ENCODE measurements at regions not wholly inside any gene's neighbourhood (a gene's known extent, or its start where the extent isn't known, plus 50 kb on each side); places are given as distances from the start of the nearest gene placed in this dataset.
A peak's percentile ranks its signal among the peaks of the same experiment; 100 is the strongest.
"Not testable (repeated sequence)": the region's sequence is repeated elsewhere in the genome, so short reads cannot be mapped to it uniquely, and the experiment has no call there.

GRCh38 chr21:32886339-32886738 is 114.8 kb upstream of the PAXBP1 start:
- peak; percentile 12 to 30 for DNase-seq

- DNase-seq = no peak
These were observed 115.5 kb upstream of the PAXBP1 start for GRCh38 chr21:32887026-32887425.

GRCh38 chr21:32888971-32889370 is 117.4 kb upstream of the PAXBP1 start:
- DNase-seq = no peak

- DNase-seq = no peak
These were observed 118.0 kb upstream of the PAXBP1 start for GRCh38 chr21:32889596-32889995.

GRCh38 chr21:32894321-32894720 is 122.8 kb upstream of the PAXBP1 start:
- DNase-seq = no peak

- DNase-seq = no peak
These were observed 124.9 kb upstream of the OLIG2 start for GRCh38 chr21:32900814-32901213.

- no peak for DNase-seq
These were observed 118.2 kb upstream of the OLIG2 start for GRCh38 chr21:32907521-32907920.

GRCh38 chr21:32908534-32908933 is 117.2 kb upstream of the OLIG2 start:
- no peak for DNase-seq

- no peak for DNase-seq
These were observed 116.3 kb upstream of the OLIG2 start for GRCh38 chr21:32909393-32909792.

- DNase-seq = no peak
These were observed 111.2 kb upstream of the OLIG2 start for GRCh38 chr21:32914424-32915039.

GRCh38 chr21:32915099-32915498 is 110.6 kb upstream of the OLIG2 start:
- no peak for DNase-seq

GRCh38 chr21:32916088-32916487 is 109.6 kb upstream of the OLIG2 start:
- no peak for DNase-seq

GRCh38 chr21:32916522-32917099 is 109.1 kb upstream of the OLIG2 start:
- DNase-seq = no peak

- no peak for DNase-seq
These were observed 108.2 kb upstream of the OLIG2 start for GRCh38 chr21:32917362-32918135.

- DNase-seq = no peak
These were observed 107.1 kb upstream of the OLIG2 start for GRCh38 chr21:32918478-32919120.

- DNase-seq = no peak
These were observed 105.3 kb upstream of the OLIG2 start for GRCh38 chr21:32920474-32920873.

GRCh38 chr21:32921632-32922230 is 104.0 kb upstream of the OLIG2 start:
- peak; percentile 20 to 42 for DNase-seq

GRCh38 chr21:32925098-32925497 is 100.6 kb upstream of the OLIG2 start:
- DNase-seq = no peak

- no peak for DNase-seq
These were observed 96.1 kb upstream of the OLIG2 start for GRCh38 chr21:32929633-32930038.

GRCh38 chr21:32930673-32931072 is 95.1 kb upstream of the OLIG2 start:
- DNase-seq = no peak

- not testable (repeated sequence) for DNase-seq
These were observed 91.7 kb upstream of the OLIG2 start for GRCh38 chr21:32934068-32934467.

GRCh38 chr21:32934829-32935228 is 90.9 kb upstream of the OLIG2 start:
- DNase-seq = no peak

Measured in activated CD4-positive, alpha-beta T cell treated with anti-CD3 and anti-CD28 coated beads for 4 hours (primary cell).